HG02642 (cell line): ENCODE measurements at regions not wholly inside any gene's neighbourhood (a gene's known extent, or its start where the extent isn't known, plus 50 kb on each side); places are given as distances from the start of the nearest gene placed in this dataset.
"Not testable (repeated sequence)": the region's sequence is repeated elsewhere in the genome, so short reads cannot be mapped to it uniquely, and the experiment has no call there.

ENCODE experiments used
- ATAC-seq: cut with Tn5 transposase; IDR thresholded peaks from one replicate; pipeline ENCODE4 v1.9.1; 2021; ENCODE audit warnings: mild to moderate bottlenecking; ENCODE audit not compliant: unreplicated experiment, poor library complexity

DNA sequence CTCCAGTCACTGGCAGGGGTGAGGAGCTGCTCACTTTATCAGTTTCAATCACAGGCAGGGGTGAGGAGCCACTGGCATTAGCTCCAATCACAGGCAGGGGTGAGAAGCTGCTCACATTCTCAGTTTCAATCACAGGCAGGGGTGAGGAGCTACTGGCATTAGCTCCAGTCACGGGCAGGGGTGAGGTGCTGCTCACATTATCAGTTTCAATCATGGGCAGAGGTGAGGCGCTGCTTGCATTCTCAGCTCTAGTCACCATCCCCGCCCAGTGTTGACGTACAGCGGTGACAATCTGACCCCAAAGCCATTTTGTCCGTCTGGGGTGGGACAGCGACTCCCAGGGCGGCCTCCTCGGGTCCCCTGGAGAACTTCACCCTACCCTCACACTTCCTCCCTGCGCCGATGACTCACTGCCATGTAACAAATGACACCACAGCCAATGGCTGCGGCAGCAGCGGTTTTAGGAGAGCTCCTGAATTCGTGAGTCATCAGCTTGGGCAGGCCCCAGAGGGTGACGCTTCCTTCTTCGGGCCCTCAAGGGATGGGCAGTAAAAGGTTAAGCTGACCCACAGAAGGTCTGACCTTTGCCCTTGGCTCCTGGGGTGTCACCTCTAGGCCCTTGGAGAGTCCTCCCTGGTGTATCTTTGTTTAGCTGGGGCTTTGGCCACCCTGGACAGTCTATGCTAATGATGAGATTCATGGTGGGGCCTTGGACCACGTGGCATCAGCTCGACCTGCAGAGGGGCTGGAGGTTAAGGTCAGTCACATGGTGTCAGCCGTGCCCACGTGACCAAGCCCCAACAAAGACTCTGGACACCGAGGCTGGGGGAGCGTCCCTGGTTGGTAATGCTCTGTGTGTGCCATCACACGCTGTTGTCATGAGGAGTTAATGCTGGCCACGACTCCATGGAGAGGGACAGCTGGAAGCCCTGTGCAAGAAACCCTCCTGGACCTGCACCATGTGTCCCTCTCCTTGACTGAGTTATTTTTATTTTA lies 171.7 kb downstream of the C16orf95 start:
- ATAC-seq, result no peak

DNA sequence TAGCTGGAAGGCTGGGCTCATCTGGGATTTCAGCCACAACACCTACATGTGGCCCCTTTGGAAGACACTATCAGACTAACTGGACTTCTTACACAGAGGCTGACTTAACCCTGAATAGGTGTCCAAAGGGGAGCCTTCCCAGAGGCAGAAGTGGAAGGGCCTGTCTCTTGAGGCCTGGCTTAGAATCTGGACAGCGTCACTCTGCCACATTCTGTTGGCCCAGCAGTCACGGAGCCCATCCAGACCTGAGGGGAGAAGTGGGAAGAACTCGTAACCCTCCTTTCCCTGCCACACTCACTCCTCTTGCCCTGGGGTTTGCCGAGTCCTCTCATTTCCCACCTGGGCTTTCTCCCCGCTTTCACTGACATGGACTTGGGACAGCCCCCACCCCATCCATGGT lies 170.5 kb downstream of the C16orf95 start:
- no peak for ATAC-seq

DNA sequence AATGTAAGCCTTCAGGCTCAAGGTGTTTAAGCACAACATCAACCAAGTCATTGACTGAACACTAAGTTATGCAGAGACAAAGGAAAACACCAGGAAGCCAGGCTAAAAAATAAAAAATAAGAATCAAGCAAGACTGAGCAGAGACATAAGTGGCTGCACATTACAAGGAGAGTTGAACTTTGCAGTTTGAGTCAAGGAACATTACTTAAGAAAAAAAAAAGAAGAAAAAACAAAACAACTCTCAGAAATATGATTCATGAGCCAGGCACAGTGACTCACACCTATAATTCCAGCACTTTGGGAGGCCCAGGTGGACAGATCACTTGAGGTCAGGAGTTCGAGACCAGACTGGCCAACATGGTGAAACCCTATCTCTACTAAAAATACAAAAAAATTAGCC lies 168.1 kb downstream of the C16orf95 start:
- no peak for ATAC-seq

DNA sequence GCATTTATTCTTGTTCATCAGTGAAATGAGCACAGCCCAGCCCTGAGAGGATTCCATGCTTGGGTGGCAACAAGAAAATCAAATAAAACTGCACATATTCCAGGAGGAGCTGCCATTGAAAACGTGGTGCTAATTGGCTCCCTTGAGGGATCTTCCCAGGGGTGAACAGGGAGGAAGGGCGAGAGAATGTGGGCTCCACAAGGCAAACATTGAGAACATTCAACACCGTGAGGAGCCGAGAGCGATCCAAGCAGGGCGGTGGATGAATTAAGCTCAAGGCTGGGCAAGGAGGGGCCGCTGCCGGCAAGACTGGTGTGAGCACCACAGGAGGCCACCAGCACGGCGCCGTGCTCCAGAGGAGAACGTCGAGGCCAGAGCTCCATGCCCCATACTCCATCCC lies 166.9 kb downstream of the C16orf95 start:
- ATAC-seq, result no peak

DNA sequence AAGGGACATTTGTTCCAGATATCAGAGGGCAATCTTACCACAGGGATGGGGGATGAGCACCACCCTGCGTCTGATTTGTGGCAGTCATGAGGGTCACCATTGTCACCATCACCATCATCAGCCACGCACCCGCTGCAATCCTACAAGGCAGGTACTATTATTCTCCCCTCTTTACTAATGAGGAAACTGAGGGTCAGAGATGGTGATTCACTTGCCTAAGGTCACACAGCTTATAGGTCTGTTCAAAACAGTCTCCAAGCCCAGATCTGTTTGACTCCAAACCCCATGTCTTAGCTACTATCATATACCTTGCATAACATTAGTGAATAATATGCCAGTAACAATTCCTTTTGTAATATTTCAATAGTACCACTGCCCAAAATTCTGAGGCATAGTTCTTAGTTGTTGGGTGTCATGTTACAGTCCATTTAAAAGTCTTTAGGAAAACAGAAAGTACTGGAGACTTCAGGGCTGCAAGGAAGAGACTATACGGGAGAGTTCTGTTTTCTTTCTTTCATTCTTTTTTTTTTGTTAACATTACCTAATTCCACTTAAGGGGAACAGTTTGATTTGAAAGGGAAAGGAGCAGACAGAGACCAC lies 166.4 kb downstream of the C16orf95 start:
- no peak for ATAC-seq

DNA sequence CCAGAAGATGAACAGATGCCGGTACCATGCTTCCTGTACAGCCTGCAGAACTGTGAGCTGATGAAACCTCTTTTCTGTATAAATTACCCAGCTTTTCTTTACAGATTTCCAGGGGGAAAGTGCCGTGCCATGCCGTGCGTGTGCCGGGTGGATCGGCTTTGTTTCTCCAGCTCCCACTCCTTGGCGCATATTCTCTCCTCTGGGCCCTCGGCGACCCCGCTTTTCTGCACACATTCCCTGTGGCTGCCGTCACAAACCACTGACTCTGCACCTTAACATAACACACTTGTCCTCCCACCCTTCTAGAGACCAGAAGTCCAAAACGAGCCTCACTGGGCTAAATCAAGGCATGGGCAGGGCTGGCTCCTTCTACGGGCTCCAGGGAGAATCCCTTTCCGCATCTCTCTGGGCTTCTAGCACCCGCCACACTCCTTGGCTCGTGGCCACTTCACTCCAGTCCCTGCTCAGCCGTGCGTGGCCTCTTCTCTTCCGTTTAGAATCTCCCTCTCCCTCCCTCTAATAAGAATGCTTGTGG lies 164.9 kb downstream of the C16orf95 start:
- ATAC-seq, result no peak

DNA sequence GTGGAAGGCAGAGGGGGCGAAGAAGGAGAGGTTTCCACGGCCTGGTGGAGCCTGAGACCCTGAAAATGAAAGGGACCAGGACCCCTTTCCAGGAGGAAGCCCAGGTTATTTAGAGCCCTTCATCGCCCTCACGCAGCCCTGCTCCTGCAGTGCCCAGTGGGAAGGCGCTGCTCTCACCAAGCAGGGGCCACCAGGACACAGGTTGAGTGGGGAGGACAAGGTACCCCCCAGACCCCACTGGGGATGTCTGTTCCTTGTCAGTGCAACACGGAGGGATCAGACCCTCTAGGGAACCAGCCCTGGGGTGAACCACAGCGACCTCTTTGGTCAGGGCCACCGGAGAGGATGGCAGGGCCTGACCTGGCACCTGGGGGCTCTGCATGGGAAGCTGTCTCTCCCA lies 163.9 kb downstream of the C16orf95 start:
- no peak for ATAC-seq

DNA sequence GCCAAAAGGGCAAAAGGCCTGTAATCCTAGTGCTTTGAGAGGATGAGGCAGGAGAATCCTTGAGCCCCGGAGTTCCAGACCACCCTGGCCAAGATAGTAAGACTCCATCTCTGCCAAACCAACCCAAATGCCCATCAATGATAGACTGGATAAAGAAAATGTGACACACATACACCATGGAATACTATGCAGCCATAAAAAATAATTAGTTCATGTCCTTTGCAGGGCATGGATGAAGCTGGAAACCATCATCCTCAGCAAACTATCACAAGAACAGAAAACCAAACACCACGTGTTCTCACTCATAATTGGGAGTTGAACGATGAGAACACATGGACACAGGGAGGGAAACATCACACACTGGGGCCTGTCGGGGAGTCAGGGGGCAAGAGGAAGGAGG lies 161.9 kb downstream of the C16orf95 start:
- ATAC-seq, result not testable (repeated sequence)

DNA sequence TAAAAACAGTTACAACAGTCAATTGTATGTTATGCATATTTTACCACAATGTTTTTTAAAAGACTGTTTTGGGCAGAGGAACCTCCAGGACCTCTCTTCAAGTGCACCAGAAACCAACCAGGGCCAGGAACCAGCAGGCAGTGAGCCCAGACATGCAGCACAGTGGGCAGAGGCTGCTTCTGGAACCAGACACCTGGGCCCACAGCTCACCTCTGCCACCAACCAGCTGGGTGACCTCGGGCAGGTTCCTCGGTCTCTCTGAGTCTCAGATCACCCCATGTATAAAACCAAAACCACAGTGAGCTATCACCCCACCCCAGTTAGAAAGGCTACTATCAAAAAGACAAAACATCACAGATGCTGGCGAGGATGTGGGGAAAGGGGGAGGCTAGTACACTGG lies 161.0 kb downstream of the C16orf95 start:
- no peak for ATAC-seq

DNA sequence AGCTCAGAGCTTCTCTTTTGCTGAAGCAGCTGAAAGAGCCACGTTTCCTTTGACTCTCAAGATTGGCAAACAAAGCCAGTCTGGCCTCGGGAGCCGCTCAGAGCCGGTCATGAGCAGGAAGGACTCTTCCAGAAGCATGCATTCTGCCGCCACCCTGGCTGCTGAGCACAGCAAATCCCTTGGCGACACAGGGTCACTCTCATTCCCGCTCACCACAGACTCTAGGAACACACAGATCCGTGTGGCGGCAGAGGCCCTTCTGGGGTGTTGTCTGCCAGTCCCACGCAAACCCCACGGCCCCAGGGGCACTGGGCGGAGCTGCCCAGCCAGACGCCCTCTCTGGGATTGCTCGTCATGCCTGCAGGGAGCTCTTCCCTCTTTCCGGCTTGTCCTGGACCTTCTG lies 157.0 kb downstream of the C16orf95 start:
- ATAC-seq, result no peak

DNA sequence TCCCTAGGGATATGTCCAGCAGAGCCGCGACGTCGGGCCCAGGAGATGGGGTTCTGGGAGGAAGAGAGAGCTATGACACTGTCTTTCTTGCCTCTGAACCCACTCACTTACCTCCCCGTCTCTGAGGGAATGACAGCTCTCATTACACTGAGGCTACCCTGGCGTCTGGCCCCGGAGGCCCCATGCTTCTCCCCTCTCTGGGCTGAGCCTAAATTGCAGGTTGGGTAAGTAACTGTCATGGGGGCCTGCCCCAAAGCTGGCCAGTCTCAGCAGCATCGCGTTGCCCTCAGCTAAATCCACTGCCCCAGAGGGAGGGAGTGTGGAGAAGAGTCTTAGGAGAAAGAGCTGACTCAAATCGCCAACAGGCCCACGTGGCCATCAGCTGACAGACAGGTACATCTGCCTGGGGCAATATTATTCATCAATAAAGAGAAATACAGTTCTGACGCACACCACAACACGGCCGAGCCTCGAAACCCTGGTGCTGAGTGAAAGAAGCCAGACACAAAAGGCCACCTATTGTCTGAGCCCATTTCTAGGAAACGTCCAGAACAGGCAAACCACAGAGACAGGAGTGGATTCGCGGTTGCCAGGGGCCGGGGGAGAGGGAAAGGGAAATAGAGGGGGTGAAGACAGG lies 156.4 kb downstream of the C16orf95 start:
- ATAC-seq, result no peak

DNA sequence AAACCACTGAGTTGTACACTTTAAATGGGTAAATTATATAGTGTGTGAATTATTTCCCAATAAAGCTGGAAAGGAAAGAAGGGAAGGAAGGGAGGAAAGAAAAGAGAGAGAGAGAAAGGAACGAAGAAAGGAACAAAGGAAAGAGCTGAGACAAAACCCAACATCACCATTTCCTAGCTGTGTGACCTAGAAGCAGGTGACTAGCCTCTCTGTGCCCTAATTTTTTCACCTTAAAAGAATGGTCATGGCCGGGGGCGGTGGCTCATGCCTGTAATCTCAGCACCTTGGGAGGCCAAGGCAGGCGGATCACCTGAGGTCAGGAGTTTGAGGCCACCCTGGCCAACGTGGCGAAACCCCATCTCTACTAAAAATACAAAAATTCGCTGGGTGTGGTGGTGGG lies 155.8 kb downstream of the C16orf95 start:
- not testable (repeated sequence) for ATAC-seq

DNA sequence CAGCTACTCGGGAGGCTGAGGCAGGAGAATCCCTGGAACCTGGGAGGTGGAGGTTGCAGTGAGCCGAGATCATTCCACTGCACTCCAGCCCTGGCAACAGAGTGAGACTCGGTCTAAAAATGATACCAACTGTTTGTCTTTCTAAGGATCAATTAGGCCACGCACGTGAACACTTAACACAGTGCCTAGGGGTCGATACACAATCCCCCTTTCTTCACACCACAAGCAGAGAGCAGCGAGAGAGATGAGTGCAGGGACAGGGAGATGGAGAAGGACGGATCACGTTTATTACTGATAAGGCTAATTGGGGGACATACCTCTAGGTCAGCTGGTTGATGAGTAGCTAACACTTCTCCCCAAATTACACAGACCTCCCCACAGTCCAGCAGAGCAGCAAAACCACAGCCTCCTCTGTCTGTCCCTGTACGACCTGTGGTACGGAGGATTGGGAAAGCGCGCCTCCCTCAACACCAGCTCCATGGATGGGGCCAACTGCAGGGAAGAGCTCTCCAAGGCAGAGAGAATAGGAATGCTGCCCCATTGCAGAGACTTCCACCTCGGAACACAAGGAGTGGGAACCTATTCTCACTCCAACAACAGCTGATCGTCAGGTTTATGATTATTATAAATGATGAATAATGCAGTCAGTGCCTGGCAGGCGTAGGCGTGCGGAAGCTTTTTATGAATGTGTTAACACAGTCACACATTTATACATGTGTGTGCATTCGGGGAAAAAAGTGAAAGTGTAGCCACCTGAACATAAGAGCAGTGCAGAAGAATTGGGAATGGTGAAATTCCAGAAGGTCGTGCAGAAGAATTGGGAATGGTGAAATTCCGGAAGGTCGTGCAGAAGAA lies 155.1 kb downstream of the C16orf95 start:
- no peak for ATAC-seq

DNA sequence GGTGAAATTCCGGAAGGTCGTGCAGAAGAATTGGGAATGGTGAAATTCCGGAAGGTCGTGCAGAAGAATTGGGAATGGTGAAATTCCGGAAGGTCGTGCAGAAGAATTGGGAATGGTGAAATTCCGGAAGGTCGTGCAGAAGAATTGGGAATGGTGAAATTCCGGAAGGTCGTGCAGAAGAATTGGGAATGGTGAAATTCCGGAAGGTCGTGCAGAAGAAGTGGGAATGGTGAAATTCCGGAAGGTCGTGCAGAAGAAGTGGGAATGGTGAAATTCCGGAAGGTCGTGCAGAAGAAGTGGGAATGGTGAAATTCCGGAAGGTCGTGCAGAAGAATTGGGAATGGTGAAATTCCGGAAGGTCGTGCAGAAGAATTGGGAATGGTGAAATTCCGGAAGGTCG lies 154.4 kb downstream of the C16orf95 start:
- not testable (repeated sequence) for ATAC-seq

DNA sequence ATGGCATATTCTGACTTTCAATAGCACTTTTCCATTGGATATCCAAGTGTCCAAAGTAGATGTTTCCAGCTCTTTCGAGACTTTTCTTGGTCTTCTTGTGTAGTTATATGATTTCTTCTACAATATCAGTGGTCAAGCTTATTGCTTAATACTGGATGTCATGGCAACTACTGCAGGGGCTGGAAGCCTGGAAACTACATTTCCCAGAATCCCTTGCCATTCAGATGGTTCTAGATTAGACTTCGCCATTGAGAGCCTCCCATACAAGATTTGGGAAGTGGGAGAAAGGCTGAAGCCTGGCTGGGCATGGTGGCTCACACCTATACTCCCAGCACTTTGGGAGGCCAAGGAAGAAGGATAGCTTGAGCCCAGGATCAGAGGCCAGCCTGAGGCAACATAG lies 153.6 kb downstream of the C16orf95 start:
- no peak for ATAC-seq

DNA sequence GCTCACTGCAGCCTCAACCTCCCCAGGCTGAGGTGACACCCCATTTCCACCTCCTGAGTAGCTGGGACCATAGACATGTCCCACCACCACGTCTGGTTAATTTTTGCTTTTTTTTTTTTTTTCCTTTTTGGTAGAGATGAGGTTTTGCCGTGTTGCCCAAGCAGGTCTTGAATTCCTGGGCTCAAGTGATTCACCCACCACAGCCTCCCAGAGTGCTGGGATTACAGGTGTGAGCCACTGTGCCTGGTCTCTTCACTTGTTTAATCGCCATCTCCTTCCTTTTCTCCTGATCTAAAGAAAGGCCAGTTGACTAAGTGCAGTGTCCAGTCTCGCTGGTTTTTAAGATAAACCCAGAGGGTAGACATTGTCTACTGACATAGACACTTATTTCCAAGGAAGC lies 152.0 kb downstream of the C16orf95 start:
- no peak for ATAC-seq

DNA sequence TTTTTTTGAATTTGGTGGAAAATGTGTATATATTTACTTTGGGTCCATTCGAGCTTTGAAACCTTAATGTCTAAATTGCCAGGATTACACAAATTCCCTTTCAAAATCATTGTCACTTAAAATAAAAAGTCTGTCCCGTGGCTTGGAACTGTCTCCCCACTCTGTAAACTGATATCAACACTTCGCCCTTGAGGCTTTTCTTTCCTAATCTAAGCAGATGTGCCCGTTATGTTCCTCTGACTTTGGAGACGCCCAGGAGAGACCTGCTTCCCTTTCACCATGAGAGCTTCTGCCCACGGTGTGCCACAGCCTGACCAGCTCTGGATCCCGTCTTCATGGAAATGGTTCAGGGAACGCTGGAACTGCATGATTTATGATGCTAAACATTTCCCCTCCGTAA lies 151.3 kb downstream of the C16orf95 start:
- ATAC-seq, result no peak

DNA sequence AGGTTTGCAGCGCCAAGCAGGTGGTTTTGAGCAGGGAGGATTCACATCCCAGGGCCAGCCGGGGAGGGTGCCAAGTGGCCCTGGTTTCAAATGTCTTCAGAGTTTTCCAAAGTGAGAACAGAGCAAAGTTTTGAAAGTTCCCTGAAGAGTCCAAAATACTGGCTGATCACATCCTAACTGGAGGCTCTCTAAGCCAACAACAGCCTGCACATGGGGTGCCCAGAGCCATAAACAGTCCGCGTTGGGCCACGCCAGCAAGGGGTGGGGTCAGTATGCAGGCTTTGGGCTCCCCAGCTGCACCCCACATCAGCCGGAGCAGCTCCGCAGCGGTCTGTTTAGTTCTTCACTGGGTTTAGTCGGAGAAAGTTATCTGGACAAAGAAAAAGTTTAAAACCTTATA lies 150.9 kb downstream of the C16orf95 start:
- no peak for ATAC-seq

DNA sequence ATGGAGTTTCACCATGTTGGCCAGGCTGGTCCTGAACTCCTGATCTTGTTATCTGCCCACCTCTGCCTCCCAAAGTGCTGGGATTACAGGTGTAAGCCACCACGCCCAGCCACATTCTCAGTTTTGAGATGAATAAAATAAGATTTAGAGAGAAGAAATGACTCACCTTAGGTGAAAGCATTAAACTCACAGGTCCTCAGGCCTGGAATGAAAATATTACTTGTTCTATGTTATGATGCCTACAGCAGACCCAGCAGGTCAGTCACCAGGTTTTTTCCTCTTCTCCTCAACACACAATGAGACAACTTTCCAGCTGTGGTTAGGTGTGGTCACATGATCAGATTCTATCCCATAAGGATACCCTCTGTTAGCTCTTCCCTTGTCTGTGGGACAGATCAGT lies 150.3 kb downstream of the C16orf95 start:
- no peak for ATAC-seq

DNA sequence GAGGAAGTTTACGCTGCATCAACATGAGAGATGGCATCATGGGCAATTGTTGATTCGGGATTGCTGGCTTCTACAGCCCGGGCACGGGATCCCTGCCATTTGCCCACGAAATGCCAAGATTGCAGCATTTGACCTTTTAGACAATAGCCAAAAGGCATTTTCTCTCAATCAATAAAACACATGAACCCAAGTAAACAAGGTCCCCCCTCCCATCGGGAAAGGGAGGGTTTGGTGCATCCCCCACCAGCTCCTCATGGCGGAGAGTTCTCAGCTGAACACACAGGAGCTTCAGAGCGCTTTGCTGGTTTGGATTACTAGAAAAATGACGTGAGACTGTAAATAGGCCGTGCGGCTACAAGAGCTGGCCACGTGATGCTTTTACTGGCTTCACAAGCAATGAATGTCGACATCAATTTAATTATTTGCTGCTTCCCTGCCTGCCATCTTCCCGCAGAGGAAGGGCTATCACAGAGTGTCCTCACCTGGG lies 147.6 kb downstream of the C16orf95 start:
- no peak for ATAC-seq
